Activated naive CD4-positive, alpha-beta T cell (primary cell): ENCODE measurements at regions not wholly inside any gene's neighbourhood (a gene's known extent, or its start where the extent isn't known, plus 50 kb on each side); places are given as distances from the start of the nearest gene placed in this dataset.
A peak's percentile ranks its signal among the peaks of the same experiment; 100 is the strongest.

Experiments
- DNase-seq, 4 experiments: peaks; one replicate each; lab custom pipeline; 2025; lab: John Stamatoyannopoulos, UW

DNA sequence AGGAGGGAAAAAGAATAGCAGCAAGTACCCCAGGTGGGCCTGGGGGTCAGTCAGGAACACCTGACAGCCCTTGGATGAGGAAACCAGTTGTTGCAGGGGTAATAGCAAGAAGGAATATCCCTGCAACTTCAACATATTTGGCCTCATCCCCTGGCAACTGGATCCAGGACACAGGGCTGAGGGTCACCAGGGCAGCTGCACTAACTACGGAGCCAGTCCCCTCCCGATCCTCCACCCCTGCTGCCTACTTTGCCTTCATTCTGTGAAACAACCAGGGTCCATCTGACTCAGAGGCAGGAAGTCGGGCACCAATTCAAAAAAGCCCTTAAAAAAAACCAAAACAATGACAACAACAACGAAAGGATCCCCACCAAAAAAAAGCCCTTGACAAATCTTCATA lies 52.9 kb downstream of the FRMPD3 start:
- no peak for DNase-seq

DNA sequence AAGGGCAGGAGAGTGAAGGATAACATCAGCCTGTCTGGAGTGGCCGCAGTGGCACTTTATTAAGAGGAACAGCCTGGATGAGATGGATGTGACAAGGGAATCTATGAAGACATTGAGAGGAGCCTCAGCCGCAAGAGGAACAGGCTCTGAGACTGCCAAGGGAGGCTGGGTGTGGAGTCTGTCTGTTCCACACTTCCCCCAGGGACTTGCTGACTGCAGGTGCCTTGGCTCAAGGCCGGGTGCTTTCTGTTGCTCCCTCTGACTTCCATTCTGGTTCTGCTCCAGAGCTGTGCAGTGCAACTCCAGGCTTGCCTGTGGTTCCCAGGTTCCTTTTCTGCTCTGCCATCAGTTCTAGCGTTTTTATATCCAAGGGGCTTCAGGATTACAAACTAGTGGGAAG lies 54.6 kb downstream of the FRMPD3 start:
- no peak for DNase-seq

DNA sequence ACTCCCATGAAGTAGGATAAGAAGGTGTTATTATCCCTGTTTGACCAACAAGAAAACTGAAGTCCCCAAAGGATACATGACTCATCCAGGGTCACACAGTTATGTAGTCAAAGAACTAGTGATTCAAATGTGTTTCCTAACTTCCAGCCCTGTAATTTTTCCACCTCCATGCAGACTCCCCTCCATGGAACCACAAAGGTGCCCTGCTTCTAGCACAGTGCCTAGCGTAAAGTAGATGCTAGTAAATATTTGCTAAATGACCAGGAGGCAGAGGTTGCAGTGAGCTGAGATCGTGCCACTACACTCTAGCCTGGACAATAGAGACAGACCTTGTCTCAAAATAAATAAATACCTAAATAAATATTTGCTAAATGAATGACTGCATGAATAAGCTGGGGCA lies 55.8 kb downstream of the FRMPD3 start:
- DNase-seq, result no peak

DNA sequence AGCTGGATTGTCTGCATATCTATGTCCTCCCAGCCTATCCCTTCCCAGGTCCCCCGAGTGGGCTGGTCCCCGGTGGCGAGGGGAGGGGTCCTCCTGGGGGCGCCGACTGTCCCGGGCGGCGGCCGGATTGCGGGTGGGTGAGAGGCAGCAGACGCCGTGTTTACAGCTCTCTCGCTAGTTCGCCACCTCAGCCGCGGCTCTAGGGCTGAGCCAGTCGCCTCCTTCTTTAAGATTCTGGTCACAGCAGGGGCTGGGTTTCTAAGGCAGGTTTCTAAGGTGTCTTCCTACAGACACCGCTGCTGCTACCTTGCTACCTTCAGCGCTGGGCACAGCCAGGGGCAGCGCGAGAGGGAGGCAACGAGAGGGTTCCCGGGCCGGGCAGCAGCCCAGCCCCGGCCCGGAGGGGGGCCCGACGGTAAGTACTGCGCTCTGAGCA lies 57.2 kb downstream of the FRMPD3 start:
- DNase-seq, result no peak

DNA sequence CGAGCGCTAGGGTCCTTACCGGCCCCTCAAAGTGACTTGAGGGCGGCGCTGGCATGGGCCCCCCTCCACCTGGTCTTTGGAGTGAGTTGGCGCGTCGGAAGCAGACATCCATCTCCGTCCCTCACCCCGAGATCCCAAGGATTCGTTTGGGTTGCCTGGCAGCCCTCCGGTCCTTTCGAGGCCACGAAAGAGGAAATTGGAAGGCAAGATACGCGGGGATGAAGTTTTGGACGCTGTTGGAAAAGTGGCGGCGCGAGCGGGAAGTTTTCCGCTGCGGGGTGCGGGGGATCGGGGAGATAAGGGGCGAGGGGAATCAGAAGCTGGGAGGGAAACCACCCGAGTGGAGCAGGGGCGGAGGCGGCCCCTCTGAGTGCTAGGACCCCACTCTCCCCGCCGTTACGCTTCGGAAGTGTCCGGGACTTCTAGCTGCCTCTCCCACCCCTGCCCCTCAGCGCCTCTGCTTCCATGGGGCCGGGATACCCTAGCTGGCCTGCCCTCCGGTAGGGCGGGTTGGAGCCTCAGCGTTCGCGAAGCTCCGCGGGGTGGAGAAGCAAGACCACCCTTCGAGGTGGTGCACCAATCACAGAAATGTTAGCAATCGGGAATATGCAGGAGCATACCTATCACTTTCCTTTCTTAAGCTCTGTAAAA lies 57.8 kb downstream of the FRMPD3 start:
- no peak for DNase-seq

DNA sequence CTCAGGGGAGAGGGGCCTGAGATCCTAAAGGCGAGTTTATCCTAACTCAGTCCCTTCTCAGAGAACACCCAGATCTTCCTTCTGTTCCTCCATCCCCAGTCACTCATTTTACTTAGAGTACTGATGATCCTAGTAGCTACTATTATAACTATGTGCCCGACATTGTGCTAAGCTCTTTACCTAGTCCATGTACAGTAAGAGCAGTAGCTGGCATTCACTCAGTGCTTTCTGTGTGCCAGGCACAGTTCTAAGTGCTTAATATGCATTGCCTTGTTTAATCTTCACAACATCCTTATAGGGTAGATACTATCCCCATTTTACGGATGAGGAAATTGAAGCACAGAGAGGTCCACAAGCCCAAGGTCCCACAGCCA lies 58.3 kb downstream of the FRMPD3 start:
- no peak for DNase-seq

DNA sequence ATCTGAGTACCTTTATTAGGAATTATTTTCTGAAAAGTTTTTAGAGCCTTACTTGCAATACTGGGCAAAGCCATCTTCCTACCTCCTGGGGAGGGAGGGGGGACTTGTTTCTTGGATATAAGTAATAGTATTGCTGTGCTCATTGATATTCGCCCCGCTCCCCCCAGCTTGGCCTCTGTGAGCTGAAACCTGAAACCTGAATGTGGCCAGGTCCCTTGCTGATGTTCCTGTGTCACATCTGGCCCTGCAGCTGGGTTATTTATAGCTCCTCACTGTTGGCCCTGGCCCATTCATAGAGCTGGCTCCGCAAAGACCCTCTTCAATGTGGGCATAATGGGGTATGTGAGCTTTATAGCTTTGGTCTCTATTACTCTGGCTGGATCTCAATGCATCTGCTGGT lies 59.5 kb downstream of the FRMPD3 start:
- no peak for DNase-seq

DNA sequence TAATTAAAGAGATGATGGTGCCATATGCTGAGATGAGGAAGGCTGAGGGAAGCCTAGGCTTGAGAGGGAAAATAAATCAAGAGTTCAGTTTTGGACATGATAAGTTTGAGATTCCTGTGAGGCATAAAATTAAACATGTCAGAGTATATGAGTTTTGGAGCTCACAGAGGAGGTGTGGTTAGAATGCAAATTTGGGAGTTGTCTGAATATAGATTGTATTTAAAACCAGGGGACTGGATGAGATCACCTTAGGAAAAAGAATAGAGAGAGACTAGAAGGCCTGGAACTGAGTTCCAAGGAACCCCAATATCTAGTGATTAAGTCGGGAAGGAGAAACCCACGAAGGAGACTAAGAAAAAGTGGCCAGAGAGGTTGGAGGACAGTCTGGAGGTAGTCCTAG lies 65.5 kb downstream of the FRMPD3 start:
- no peak for DNase-seq

DNA sequence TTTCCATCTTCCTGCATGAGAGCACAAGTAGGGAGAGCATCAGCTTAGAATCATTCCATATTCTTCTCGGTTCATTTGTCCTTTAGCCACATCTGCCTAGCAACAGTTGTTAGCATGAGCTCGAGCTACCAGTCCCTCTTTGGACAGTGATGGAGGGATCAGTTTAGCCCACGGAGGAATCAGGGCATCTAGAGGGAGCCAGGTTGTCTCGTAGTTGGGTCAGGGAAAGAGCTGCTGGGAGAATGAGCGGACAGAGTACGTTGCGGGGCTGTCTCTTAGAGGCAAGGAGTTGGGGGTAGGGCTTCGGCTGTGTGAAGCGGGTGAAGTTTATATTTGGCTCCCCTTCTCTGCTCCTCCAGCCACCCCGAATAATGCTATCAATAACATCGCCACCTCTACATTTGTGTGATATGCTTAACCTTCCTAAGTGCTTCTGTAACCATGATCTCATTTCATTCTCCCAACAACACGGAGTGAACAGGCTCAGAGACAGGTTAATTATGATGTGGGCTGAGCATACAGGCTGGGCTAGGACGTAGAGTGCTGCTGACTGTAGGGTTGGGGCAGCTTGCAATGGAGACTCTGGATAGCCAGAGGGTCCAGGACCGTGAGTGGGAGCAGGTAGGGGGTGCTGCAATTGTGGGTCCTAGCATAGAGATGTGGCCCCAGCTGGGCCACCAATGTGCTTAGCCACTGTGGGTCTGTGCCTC lies 72.6 kb downstream of the FRMPD3 start:
- DNase-seq, result no peak

DNA sequence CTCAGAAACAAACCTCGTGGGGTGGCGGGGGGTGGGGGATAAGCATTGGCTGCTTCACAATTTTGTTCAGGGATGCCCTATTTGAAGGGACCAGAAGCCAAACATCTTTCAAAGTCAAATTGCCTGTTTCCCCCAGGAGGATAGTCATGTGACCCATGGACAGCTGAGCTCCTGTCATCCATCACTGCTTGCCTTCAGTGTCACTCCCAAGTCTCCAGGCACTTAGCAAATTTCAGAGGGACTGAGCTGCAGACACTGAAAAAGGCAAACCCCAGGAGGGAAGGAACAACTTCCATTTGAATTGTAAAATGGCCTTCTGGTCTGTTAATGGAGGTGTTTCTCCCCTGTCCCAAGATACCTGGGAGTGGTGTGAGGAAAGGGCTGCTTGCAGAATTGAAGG lies 73.4 kb downstream of the FRMPD3 start:
- no peak for DNase-seq

DNA sequence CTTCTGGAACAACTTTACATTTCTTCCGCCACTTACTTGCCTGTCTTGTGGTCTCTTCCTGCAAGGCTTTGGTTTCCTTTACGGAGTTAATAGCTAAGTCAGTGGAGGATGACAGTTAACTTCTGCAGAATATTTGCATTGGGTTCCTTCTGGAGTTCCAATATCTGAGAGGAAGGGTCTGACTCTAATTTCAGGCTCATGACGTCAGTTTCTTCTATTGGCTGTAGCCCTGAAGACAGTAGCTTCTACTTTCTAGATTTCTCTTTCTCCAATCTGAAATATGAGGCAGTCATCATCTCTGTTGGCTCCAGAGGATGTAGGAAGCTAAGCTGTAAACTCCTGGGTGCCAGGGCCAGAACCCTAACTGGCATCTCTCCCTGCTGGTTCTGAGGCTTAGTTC lies 76.7 kb downstream of the FRMPD3 start:
- no peak for DNase-seq

DNA sequence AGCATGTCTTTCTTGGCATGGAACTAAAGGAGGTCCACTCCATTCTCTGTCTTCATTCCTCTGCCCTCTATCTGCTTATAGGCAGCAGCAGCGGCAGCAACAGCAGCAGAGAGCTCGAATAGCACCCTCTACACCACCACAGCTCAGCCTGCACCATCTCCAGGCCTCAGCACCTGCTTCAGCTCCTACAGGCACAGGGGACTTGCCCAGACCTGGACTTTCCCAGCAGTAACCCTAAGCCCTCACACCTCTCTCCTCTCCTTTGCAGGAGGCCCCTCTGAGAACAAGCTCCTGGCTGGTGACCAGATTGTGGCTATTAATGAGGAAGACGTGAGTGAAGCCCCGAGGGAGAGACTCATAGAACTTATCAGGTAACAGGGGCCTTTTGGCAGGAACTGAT lies 80.7 kb downstream of the FRMPD3 start:
- DNase-seq, result no peak

DNA sequence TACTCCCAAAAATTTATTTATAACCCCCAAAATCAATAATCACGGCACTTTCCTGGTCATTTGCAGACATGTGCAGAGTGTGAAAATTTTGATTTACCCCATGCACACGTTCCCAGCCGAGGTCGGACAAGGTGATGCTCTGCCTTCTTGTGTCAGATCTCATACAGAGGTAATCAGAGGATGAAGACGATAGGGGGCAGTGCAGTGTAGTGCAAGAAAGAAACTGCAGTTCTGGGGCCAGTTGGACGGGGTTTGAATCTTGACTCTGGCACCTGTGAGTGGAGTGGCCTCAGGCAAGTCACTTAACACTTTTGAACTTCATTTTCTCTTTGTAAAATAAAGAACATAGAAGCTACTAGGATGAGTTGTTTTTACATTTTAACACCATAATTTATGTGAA lies 88.4 kb downstream of the FRMPD3 start:
- peak in 2 of 4 experiments; percentile 0 to 2 for DNase-seq

DNA sequence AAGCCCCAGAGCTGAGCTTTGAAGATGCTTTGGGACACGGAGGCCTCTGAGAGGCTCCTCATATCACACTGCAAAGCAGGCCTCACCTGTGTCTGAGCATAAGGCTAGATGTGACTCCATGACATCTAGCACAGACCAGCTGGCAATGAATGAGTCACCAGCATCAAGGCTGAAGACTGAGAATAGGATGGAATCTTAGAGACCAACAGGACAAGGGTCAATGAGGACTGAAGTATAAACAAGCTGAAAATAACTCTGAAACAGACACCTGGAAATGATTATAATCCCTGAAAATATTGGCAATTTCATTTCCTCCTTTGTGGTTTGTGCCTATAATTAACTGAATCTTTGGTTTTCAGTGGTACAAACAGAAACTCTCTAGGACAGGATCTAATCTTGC lies 87.1 kb upstream of the PRPS1 start:
- no peak for DNase-seq

DNA sequence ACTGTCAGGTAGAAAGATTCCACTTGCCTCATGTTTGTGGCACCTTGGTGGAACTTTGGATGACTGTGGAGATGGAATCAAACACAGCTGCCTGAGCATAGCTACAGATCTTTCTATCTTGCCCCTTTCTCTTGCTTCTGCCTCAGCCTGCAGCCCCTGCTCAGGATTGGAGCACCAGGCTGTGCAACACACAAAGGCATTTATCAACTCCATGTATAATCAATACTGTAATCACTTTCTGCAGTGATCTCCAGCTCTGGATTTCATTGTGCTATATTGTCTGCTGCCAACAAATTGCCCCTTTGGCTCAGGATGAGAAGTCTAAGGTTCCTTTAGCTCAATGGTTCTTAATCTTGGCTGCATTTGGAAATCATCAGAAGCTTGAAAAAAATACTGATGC lies 86.3 kb upstream of the PRPS1 start:
- DNase-seq, result no peak

DNA sequence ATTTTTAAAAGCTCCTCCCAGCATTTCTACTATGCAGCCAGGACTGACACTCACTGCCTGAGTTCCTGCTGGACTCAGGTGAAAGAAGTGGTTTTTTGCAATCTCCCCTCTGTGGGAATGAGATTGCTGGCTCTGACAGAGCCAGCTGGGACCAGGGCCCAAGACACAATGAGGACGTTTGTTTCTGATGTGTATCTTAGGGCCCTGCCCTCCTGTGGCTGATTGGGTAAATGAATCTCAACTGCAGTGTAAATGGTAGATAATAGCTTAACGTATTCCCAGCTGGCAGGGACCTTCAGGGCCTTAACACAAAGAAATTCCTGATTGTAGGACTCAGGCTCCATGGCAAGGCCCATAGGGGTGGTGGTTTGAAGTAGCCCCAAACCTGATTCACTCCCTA lies 85.8 kb upstream of the PRPS1 start:
- no peak for DNase-seq

DNA sequence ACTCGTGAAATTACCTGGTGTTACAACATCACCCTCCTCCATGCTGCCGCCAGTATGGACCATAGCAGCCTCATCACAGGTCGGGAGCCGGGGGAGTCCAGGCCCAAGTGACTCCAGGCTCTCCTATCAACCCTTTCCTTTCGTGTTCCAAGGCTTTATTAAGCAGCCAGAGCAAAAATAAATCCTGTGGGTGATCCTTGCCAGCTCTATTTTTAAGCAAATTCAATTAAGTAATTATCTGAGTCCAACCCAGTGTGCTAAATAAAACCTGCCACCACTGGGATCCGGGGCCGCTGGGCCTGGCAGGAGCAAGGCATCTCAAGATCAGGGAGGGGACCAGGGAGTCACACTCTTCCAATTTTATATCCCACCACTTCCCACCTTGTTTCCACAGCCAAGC lies 80.7 kb upstream of the PRPS1 start:
- no peak for DNase-seq

DNA sequence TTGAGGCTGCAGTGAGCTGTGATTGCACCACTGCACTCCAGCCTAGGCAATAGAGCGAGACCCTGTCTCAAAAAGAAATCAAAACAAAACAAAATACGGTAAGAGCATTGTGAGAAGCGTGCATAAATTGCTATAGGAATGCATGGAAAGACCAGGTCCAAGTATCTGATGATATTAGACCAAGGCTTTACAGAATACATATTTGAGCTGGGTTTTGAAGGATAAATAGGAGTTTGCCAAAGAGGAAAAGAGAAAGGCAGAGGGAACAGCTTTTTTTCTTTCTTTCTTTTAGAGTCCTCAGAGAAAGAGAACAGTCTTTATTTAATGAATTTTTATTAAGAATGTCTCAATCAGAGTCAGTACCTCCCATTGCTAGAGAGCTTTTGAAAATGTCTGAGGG lies 79.5 kb upstream of the PRPS1 start:
- no peak for DNase-seq

DNA sequence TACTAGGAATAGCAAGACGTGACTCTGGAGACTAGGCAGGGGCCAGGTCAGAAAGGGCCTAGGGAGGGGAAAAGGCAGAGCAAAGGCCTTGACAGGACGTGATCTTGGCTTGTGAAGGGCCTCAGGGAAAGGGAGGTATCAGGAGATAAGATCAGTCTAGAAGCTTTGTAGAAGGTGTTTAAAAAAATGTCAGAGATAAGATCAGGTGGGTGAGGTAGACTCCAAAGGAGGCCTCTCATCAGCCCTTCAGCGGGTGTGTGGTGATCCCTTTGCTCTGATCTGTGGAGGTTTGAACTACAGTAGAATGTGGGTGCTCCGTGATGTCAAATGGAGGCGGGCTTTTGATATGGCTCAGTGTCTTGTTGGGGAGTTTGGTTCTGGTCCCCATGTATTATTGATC lies 78.8 kb upstream of the PRPS1 start:
- no peak for DNase-seq

DNA sequence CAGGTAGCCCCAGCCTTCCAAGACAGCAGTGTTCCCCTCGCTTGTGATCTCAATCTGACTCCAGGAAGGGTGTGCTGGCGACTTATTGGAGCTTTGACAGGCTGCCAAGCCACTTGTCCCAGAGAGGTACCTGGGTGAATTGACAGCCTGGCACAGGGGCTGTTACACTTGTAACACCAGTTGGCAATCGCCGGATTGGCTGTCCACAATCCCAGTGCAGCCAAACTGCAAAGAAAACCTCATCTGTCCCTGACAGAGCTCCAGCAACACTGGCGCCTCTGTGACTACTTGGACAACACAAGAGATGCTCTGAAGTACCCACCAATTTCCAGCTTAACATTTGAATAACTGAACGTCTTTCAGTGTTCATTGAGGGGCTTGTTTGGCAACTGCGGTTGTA lies 76.8 kb upstream of the PRPS1 start:
- no peak for DNase-seq

DNA sequence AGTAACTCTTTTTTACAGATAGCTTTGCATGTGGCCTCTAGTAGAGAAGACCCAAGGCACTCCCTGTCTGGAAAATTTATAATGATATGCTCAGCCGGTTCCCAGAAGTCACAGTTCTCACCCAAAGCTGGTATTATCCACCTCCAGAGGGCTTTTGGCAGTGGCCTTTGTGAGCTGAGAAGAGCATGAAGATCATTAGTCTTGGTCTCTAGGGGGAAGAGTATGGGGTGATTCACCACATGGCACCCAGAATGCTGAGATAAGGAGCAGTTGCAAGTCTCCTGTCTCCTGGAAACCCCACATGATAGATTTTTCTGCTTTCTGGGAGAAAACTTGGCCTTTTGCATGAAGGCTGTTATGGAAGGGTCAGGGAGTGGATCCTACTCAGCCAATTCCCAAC lies 75.4 kb upstream of the PRPS1 start:
- no peak for DNase-seq

DNA sequence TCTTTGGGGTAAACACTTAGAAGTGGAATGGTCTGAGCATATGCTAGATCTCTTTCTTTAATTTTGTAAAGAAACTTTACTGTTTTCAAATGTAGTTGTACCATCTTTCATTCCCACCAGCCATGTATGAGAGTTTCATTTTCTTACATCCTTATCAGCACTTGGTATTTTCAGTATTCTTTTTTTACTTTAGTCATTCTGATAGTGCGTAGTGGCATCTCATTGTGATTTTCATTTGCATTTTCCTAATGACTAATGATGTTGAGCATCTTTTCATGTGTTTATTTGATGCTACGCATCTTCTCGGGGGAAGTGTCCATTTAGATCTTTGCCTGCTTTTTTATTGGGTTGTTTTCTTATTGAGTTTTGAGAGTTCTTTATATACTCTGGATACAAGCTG lies 71.3 kb upstream of the PRPS1 start:
- DNase-seq, result no peak

DNA sequence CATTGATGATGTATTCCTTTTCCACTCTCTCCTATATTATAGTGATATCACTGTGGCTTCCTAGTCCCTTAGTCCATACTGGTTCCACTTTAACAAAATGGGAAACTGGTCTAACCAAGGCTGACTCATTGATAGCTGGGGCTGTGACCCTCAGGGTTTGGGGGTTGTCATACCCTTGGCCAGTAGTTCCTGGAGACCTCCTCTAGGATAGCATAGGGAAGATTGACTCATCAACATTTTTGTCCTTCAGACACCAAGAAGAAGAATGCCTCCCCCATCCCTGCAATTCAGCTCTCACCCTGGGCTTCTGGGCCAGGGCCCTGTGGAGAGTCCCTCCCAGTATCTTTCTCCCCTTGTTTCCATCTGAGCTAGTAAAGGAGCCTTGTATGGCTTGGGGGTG lies 68.8 kb upstream of the PRPS1 start:
- no peak for DNase-seq

DNA sequence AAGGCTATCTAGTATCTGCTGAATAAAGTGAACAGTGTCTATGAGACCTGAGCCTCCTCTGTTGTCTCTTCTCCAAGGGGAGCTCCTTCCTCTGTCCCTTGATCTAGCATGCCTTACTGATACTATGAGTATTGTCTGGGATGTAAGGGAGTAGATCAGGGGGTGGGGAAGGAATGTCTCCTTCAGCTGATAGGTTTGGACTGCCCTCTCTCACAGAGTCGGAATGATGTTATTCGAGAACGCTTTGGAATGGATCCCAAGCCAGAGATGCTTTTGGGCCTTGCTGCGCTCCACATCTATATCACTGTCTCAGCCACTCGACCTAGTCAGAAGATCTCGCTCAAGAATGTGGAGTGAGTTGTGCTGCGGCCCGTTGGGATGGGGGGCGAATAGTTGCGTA lies 68.3 kb upstream of the PRPS1 start:
- no peak for DNase-seq
